HG02678 (cell line): ENCODE measurements at regions not wholly inside any gene's neighbourhood (a gene's known extent, or its start where the extent isn't known, plus 50 kb on each side); places are given as distances from the start of the nearest gene placed in this dataset.

Experiments
- ATAC-seq: cut with Tn5 transposase; IDR thresholded peaks from one replicate; pipeline ENCODE4 v1.9.1; 2021; ENCODE audit warnings: mild to moderate bottlenecking, moderate library complexity; ENCODE audit not compliant: unreplicated experiment

GRCh38 chr14:54088271-54088670, 131.6 kb upstream of the BMP4 start:
- no peak for ATAC-seq

- no peak for ATAC-seq
Measured at GRCh38 chr14:54090274-54090673, 133.6 kb upstream of the BMP4 start.

GRCh38 chr14:54094765-54095164, 138.1 kb upstream of the BMP4 start:
- no peak for ATAC-seq

GRCh38 chr14:54098536-54098935, 141.9 kb upstream of the BMP4 start:
- no peak for ATAC-seq

- no peak for ATAC-seq
Measured at GRCh38 chr14:54102051-54102456, 145.4 kb upstream of the BMP4 start.

- ATAC-seq: no peak
Measured at GRCh38 chr14:54102530-54102929, 145.9 kb upstream of the BMP4 start.

- no peak for ATAC-seq
Measured at GRCh38 chr14:54104601-54105145, 148.0 kb upstream of the BMP4 start.

- ATAC-seq: no peak
Measured at GRCh38 chr14:54105406-54105805, 148.8 kb upstream of the BMP4 start.

- no peak for ATAC-seq
Measured at GRCh38 chr14:54105898-54106297, 149.3 kb upstream of the BMP4 start.

GRCh38 chr14:54106661-54107377, 150.2 kb upstream of the BMP4 start:
- no peak for ATAC-seq

GRCh38 chr14:54108481-54109471, 152.2 kb upstream of the BMP4 start:
- ATAC-seq: no peak

- no peak for ATAC-seq
Measured at GRCh38 chr14:54109521-54110120, 153.0 kb upstream of the BMP4 start.

GRCh38 chr14:54114941-54115340, 158.3 kb upstream of the BMP4 start:
- no peak for ATAC-seq

GRCh38 chr14:54116198-54116885, 159.7 kb upstream of the BMP4 start:
- no peak for ATAC-seq

GRCh38 chr14:54116972-54117371, 160.3 kb upstream of the BMP4 start:
- ATAC-seq: no peak

- ATAC-seq: no peak
Measured at GRCh38 chr14:54117396-54117795, 160.8 kb upstream of the BMP4 start.

GRCh38 chr14:54117924-54118323, 161.3 kb upstream of the BMP4 start:
- no peak for ATAC-seq

GRCh38 chr14:54120260-54120659, 163.6 kb upstream of the BMP4 start:
- no peak for ATAC-seq

GRCh38 chr14:54121466-54122027, 164.9 kb upstream of the BMP4 start:
- no peak for ATAC-seq

GRCh38 chr14:54123841-54124240, 167.2 kb upstream of the BMP4 start:
- no peak for ATAC-seq
